COLO668 (cell line): ENCODE measurements at regions not wholly inside any gene's neighbourhood (a gene's known extent, or its start where the extent isn't known, plus 50 kb on each side); places are given as distances from the start of the nearest gene placed in this dataset.

Experiments
- DNase-seq: peaks from one replicate; lab custom pipeline; 2025; ENCODE audit not compliant: unreplicated experiment; lab: John Stamatoyannopoulos, UW

GRCh38 chr6:144335311-144335861 is 50.3 kb downstream of the UTRN start:
- DNase-seq, result no peak

GRCh38 chr6:144335914-144336313 is 50.8 kb downstream of the UTRN start:
- peak; percentile 60 for DNase-seq

DNA sequence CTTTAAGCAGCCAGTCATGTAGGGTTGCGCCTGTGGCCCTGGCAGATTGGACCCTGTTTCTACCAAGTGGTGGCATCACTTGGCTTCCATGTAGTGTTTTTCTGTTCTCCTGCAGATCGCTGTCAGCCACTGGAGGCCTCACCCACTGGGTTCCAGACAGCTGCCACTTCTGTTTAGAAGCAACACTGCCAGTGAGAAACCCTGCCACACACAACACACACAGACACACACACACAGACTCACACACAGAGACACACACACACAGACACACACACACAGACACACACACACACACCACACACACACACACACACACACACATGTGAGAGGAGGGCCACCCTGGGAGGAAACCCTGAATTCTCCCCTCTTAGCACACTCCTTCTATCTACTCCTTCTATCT is 51.8 kb downstream of the UTRN start:
- no peak for DNase-seq

GRCh38 chr6:144338474-144338873 is 53.3 kb downstream of the UTRN start:
- DNase-seq, result no peak

GRCh38 chr6:144338951-144339700 is 54.0 kb downstream of the UTRN start:
- DNase-seq, result no peak

DNA sequence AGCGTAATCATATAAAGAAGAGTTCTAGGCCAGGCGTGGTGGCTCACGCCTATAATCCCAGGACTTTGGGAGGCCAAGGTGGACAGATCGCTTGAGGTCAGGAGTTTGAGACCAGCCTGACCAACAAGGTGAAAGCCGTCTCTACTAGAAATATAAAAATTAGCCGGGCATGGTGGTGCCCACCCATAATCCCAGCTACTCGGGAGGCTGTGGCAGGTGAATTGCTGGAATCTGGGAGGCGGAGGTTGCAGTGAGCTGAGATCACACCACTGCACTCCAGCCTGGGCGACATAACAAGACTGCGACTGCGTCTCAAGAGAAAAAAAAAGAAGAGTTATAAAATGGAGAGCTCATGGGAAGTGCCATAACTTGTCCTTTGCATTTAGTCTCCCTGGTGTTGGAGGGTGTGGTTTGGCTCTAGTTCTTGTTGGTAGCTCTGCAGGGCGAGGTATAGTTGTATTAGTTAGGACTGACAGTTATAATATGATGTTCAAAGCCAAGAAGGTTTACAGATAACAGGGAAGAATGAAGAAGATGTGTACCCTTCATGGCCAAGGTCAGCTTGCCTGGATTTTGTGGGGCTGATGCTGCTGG is 54.8 kb downstream of the UTRN start:
- no peak for DNase-seq

- no peak for DNase-seq
Observed at GRCh38 chr6:144340541-144341371, 55.6 kb downstream of the UTRN start.

DNA sequence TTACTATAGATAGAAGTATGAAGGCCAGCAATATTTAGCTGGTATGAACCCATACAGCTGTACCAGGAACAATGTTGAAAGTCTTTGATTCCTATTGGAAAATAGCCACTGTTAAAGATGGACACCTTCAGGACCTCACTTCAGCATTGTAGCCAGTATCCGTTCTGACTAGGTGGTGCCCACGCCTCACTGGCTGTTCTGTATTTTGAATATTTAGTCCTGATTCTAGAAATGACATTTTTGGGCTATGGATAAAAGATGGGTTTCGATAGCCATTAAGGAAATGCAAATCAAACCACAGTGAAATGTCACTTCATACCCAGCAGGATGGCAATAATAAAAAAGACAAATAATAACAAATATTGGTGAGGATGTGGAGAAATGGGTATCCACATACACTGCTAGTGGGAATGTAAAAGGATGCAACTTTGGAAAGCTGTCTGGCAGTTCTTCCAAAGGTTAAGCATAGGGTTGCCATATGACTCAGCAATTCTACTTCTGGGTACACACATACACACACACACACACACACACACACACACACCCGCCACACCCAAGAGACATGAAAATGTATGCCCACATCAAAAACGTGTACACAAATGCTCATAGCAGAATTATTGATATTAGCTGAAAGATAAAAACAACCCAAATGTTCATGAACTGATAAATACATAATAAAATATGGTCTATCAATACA is 56.8 kb downstream of the UTRN start:
- DNase-seq, result no peak

GRCh38 chr6:144343701-144344428 is 58.7 kb downstream of the UTRN start:
- peak; percentile 24 for DNase-seq

DNA sequence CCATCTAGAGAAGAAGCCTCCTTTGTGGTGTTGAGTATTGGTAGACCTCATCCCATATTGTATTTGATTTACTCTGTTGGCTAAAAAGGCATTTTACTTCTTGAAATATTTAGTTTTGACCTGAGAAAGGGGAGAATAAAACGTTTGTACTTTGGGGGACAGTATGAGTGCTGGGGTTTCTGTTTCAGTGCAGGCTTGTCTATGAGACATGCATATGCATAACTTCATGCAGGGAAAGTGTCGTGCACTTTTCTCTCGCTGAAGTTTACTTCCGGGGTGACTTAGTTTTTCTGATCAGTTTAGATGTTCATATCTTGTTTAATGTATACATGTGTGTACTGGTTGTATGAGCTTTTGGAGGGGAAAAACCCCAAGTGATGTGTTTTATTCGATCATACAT is 59.5 kb downstream of the UTRN start:
- DNase-seq, result no peak

- DNase-seq, result no peak
Observed at GRCh38 chr6:144345451-144345850, 60.3 kb downstream of the UTRN start.

DNA sequence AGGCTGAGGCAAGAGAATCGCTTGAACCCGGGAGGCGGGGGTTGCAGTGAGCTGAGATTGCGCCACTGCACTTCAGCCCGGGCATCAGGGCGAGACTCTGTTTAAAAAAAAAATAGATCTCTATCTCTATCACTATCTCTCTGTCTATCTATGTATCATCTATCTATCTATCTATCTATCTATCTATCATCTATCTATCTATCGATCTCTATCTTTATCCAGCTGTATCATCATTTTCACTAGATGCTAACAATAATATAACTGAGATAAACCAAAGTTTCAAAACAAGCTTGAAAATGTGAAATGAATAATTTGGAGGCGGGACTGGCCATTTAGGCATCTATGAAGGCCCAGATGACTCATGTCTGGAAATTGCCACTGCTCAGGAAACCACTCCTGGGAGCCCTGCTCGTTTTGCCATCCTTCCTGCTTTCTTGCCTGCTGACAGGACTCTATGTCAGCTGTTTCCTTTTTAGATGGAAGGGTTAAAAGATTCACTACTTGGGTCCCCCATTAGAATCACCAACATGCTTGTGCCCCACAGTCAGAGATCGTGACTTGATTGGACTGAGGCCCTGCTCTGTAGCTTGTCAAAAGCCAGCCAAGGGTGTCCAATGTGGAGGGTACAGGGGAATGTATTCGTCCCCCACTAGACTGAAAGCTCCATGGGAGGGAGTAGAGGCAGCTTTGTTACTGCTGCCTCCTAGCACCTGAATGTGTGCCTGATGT is 61.7 kb downstream of the UTRN start:
- DNase-seq, result no peak

DNA sequence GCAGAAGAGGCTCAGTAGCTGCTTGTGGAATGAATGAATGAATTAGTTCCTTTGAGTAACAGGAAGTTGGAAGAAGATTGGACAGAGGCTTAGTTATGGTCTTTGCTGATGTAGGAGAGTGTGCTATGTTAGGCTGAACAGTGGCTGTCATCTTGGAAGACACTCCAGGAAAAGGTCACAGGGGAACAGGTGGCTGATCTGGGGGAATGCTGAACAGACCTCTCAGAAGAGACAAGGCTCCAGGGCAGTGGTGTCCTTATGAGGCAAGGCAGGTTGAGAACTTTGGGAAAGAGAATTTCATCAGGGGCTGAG is 62.3 kb downstream of the UTRN start:
- DNase-seq, result no peak

GRCh38 chr6:144347933-144348332 is 62.8 kb downstream of the UTRN start:
- no peak for DNase-seq

- DNase-seq, result no peak
Observed at GRCh38 chr6:144349690-144350527, 64.8 kb downstream of the UTRN start.

GRCh38 chr6:144350528-144350880 is 65.4 kb downstream of the UTRN start:
- DNase-seq, result no peak

GRCh38 chr6:144351379-144352127 is 66.4 kb downstream of the UTRN start:
- no peak for DNase-seq

GRCh38 chr6:144352331-144352730 is 67.2 kb downstream of the UTRN start:
- DNase-seq, result no peak
